ENCODE measurements at regions not wholly inside any gene's neighbourhood (a gene's known extent, or its start where the extent isn't known, plus 50 kb on each side); places are given as distances from the start of the nearest gene placed in this dataset.
"Not testable (repeated sequence)": the region's sequence is repeated elsewhere in the genome, so short reads cannot be mapped to it uniquely, and the experiment has no call there.

DNA sequence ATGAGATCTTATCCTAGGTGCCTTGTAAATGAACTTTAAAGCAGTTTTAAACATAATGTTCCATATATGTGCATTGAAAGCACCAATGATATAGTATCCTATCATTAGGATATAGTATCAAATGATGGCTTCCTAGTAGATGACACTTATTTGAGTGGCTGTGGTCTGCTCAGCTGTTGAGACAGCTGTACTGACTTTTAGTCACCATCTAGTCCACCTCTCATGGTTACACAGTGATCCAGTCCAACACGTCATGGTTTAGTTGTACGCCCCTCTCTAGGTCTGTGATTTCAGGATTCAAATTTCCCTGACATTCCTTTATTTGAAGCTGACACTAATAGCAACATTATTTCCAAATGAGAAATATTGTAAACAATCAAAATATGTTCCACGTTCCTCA lies 127.3 kb upstream of the TUT7 start:
- ATAC-seq (no peak), DNase-seq (no peak)
- Mint-ChIP-seq H3K36me3 (ENCODE audit: low read depth) (no peaks in the 10 kb centered on the region), H3K27ac (no peak overlapping the region), H3K27me3 (peaks cover 2% of the 10 kb centered on the region), H3K4me3 (no peak overlapping the region), H3K9me3 (no peaks in the 10 kb centered on the region), H3K4me1 (peaks cover 7% of the 10 kb centered on the region)

- not testable (repeated sequence) for DNase-seq; H3K27ac Mint-ChIP-seq; H3K4me1 Mint-ChIP-seq; H3K27me3 Mint-ChIP-seq; H3K36me3 Mint-ChIP-seq (ENCODE audit: low read depth); H3K4me3 Mint-ChIP-seq; ATAC-seq; H3K9me3 Mint-ChIP-seq
These were observed 121.0 kb upstream of the TUT7 start for GRCh38 chr9:86475255-86475654.

GRCh38 chr9:86471171-86471815 lies 117.1 kb upstream of the TUT7 start:
- H3K4me3 Mint-ChIP-seq, result no peak overlapping the region
- H3K4me1 Mint-ChIP-seq, result no peaks in the 10 kb centered on the region
- H3K27me3 Mint-ChIP-seq, result peaks cover 10% of the 10 kb centered on the region
- H3K9me3 Mint-ChIP-seq, result no peaks in the 10 kb centered on the region
- ATAC-seq, result no peak
- DNase-seq, result no peak
- no peaks in the 10 kb centered on the region for H3K36me3 Mint-ChIP-seq (ENCODE audit: low read depth)
- H3K27ac Mint-ChIP-seq, result no peak overlapping the region

DNA sequence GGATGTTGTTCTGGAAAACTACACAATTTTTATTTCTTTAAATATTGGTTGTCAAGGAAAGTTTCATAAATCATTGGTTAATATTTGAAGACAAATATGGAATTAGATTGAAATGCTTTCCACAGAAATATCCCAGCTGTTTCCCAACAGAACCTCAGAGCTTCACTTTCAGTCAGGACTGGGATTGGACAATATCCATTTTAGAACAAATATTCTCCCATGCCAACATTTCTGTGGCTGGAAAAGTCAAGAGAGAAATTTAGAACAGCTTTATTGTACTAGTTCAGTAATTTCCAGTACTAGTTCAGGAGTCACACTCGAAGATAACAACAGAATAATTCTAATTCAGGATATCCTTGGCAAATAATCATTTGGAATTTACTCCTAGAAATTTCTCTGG lies 116.1 kb upstream of the TUT7 start:
- H3K36me3 Mint-ChIP-seq (ENCODE audit: low read depth), result no peaks in the 10 kb centered on the region
- no peaks in the 10 kb centered on the region for H3K4me1 Mint-ChIP-seq
- ATAC-seq (no peak), DNase-seq (no peak)
- H3K9me3 Mint-ChIP-seq, result no peaks in the 10 kb centered on the region
- no peak overlapping the region for H3K27ac Mint-ChIP-seq
- peaks cover 12% of the 10 kb centered on the region for H3K27me3 Mint-ChIP-seq
- H3K4me3 Mint-ChIP-seq, result no peak overlapping the region

DNA sequence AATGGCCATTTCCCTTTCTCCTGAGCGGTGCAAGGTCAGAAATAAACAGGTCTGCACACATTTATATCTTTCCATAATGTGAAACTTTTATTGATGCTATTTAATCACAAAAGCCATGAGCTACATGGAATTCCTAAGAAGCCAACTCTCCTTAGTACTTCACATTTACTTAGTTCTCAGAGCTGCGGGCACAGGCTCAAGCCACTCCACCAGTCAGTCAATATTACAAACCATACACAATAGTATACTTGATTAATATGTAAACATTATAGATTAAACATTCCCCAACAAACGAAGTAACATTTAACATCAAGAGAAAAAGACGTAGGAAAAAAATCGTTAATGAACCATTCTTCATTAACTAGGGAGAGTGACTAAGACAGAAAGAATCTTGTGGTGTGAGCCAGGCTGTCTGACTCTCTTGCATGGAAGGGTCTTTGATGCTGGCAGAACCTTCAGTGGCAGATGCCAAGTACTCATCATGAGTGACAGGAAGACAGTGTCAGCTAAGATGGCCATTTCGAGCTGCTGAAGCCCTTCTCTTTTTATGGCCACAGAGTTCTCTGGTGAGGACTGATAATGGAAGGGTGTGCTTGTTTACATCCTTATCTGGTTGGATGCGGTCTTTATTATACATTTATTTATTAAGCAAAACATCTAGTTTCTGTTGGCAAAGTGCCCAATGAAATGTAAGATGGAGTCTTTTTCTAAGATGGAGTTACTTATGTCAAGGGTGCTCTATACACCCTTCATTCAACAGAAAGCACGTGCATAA lies 115.5 kb upstream of the TUT7 start:
- Mint-ChIP-seq H3K27me3 (peaks cover 12% of the 10 kb centered on the region), H3K36me3 (ENCODE audit: low read depth) (no peaks in the 10 kb centered on the region), H3K4me3 (no peak overlapping the region), H3K4me1 (no peaks in the 10 kb centered on the region), H3K27ac (no peak overlapping the region), H3K9me3 (no peaks in the 10 kb centered on the region)
- DNase-seq (no peak), ATAC-seq (no peak)

GRCh38 chr9:86464242-86464641 lies 110.0 kb upstream of the TUT7 start:
- H3K4me1 Mint-ChIP-seq, result no peaks in the 10 kb centered on the region
- H3K27me3 Mint-ChIP-seq, result peaks cover 7% of the 10 kb centered on the region
- no peak for ATAC-seq
- no peak for DNase-seq
- no peaks in the 10 kb centered on the region for H3K36me3 Mint-ChIP-seq (ENCODE audit: low read depth)
- H3K27ac Mint-ChIP-seq, result no peak overlapping the region
- H3K9me3 Mint-ChIP-seq, result no peaks in the 10 kb centered on the region
- no peak overlapping the region for H3K4me3 Mint-ChIP-seq

GRCh38 chr9:86460216-86461002 lies 106.2 kb upstream of the TUT7 start:
- Mint-ChIP-seq H3K9me3 (no peaks in the 10 kb centered on the region), H3K36me3 (ENCODE audit: low read depth) (no peaks in the 10 kb centered on the region), H3K4me1 (no peaks in the 10 kb centered on the region), H3K27ac (no peak overlapping the region), H3K4me3 (no peak overlapping the region), H3K27me3 (no peaks in the 10 kb centered on the region)
- ATAC-seq (no peak), DNase-seq (no peak)

DNA sequence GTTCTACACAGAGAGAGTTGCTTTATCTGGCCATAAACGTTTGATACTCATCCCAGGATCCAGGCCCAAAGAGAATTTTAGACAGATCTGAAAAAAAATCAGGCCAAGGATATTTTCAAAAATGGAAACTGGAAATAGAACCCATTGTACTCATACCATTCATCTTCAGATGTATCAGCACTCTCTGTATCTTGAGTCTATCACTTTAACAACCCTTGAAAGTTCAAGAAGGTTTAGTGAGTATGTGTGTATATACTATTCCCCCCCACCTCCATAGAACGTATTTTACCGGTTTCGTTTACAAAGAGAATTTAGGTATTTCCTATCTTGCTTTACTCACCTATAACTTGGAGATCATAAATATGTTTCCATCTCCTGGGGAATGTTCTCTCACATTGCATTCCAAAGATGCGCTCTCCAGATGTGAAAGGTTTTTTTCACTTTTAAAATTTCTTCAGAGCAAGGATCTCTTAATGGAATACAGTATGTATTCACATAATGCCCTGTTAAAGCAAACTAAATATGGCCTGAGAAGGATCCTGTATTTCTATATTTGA lies 105.5 kb upstream of the TUT7 start:
- Mint-ChIP-seq H3K27ac (no peak overlapping the region), H3K9me3 (no peaks in the 10 kb centered on the region), H3K27me3 (peaks cover 2% of the 10 kb centered on the region), H3K4me1 (no peaks in the 10 kb centered on the region), H3K36me3 (ENCODE audit: low read depth) (no peaks in the 10 kb centered on the region), H3K4me3 (no peak overlapping the region)
- no peak for ATAC-seq
- DNase-seq, result no peak

DNA sequence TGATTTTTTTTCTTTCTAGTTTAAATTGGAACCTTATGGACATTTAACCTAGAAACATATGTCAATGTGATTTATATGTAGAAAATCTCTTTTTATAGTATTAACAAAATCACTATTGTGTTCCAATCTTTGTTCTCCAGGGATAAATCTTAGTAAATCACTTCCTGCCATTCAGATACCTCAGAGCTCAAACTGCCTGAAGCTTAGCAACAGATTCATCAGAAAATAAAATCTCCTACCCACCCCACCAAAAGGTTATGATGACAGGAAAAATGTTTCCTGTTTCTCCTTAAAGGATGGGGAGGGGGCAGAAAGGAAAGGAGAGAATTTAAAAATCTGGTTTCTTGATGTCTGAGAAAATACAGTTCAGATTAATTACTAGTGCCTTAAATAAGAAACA lies 105.0 kb upstream of the TUT7 start:
- Mint-ChIP-seq H3K4me1 (no peaks in the 10 kb centered on the region), H3K9me3 (no peaks in the 10 kb centered on the region), H3K27me3 (peaks cover 2% of the 10 kb centered on the region), H3K4me3 (no peak overlapping the region), H3K36me3 (ENCODE audit: low read depth) (no peaks in the 10 kb centered on the region), H3K27ac (no peak overlapping the region)
- ATAC-seq (no peak), DNase-seq (no peak)

DNA sequence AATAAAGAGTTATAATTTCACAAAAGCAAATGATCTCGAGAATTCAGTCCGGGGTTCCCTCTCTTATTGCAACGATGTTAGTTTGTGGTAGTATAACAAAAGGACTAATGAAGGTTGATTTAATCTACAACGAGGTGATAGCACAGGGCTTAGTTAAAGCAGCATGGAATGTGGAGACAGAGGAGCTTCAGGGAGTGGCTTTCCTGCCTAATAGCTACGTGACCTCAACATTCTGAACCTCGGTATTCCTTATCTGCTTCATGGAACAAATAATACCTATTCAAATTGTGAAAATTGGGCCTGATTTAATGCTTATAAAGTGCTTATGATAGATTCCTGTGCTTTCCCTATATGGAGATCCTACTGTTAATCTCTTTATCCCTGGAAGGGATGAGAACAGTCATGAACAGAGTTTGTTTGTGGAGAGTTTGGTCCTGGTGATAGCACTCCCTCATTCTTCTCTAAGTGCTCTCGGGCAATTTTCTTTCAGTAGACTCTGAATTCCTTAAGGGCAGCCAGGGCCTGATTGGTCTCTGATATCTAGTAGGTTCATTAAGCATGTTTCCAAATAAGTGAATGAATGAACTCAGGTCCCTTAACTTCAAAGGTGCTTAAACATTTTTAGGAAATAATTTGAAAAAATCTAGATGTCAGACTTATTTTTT lies 104.1 kb upstream of the TUT7 start:
- H3K9me3 Mint-ChIP-seq, result no peaks in the 10 kb centered on the region
- peaks cover 2% of the 10 kb centered on the region for H3K27me3 Mint-ChIP-seq
- ATAC-seq (no peak), DNase-seq (no peak)
- no peak overlapping the region for H3K27ac Mint-ChIP-seq
- H3K36me3 Mint-ChIP-seq (ENCODE audit: low read depth), result no peaks in the 10 kb centered on the region
- no peak overlapping the region for H3K4me3 Mint-ChIP-seq
- H3K4me1 Mint-ChIP-seq, result no peaks in the 10 kb centered on the region

DNA sequence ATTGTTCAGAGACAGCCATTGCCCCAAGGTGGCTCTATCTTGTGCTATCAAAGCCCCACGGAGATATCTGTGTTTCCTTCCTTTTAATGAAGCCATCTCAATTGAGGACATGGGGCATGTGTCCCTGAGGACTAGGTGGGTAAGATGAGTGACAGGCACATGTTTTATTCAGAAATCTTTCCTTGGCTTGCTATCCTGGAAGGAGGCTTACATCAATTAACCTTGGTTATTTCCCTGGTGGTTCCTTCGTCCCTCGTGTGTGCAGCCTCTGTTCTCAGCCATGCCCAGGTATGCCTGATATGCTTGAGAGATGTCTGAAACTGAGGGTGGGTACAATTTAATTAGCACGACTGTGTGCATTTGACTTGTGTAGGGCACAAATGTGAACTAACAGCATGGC lies 102.2 kb upstream of the TUT7 start:
- DNase-seq (no peak), ATAC-seq (no peak)
- no peak overlapping the region for H3K4me3 Mint-ChIP-seq
- H3K36me3 Mint-ChIP-seq (ENCODE audit: low read depth), result no peaks in the 10 kb centered on the region
- H3K27ac Mint-ChIP-seq, result no peak overlapping the region
- H3K27me3 Mint-ChIP-seq, result peaks cover 2% of the 10 kb centered on the region
- H3K9me3 Mint-ChIP-seq, result no peaks in the 10 kb centered on the region
- no peaks in the 10 kb centered on the region for H3K4me1 Mint-ChIP-seq

- Mint-ChIP-seq H3K36me3 (ENCODE audit: low read depth) (no peaks in the 10 kb centered on the region), H3K9me3 (no peaks in the 10 kb centered on the region), H3K4me1 (no peaks in the 10 kb centered on the region), H3K27me3 (peaks cover 2% of the 10 kb centered on the region), H3K4me3 (no peak overlapping the region), H3K27ac (no peak overlapping the region)
- DNase-seq (no peak), ATAC-seq (no peak)
These were observed 100.7 kb upstream of the TUT7 start for GRCh38 chr9:86454701-86455615.

- DNase-seq (no peak), ATAC-seq (no peak)
- Mint-ChIP-seq H3K27ac (no peak overlapping the region), H3K27me3 (peaks cover 9% of the 10 kb centered on the region), H3K9me3 (no peaks in the 10 kb centered on the region), H3K36me3 (ENCODE audit: low read depth) (no peaks in the 10 kb centered on the region), H3K4me1 (no peaks in the 10 kb centered on the region), H3K4me3 (no peak overlapping the region)
These were observed 98.1 kb upstream of the TUT7 start for GRCh38 chr9:86452201-86452828.

Measured in activated naive CD8-positive, alpha-beta T cell treated with anti-CD3 and anti-CD28 coated beads, Interleukin-2, amount 50 U/mL, for 24 hours (primary cell).